ENCODE measurements at regions not wholly inside any gene's neighbourhood (a gene's known extent, or its start where the extent isn't known, plus 50 kb on each side); places are given as distances from the start of the nearest gene placed in this dataset.

GRCh38 chr18:34550902-34551301, 159.2 kb upstream of the DTNA start:
- H3K36me3 ChIP-seq (ENCODE audit: control insufficient read depth, insufficient read depth, low read length) = no peaks in the 10 kb centered on the region
- Mint-ChIP-seq H3K9me3 (peaks cover 10% of the 10 kb centered on the region), H3K4me3 (no peak overlapping the region), H3K27ac (no peak overlapping the region), H3K27me3 (ENCODE audit: insufficient read depth) (no peaks in the 10 kb centered on the region), H3K4me1 (peaks cover 29% of the 10 kb centered on the region), H3K36me3 (ENCODE audit: low read depth) (peaks cover 2% of the 10 kb centered on the region)
- H3K27ac ChIP-seq (ENCODE audit: low read depth, low read length) = no peak overlapping the region
- TF ChIP-seq CTCF (conservative IDR thresholded peaks at IDR 0.05) = no peak
- WGBS, 2 experiments (ENCODE audit: insufficient coverage in 1 of 2, insufficient read length in 1 of 2) = 100% methylated on average over 1 of the region's 1 CpG
- H3K9ac ChIP-seq (ENCODE audit: extremely low read depth, low read length, poor library complexity, severe bottlenecking) = no peak overlapping the region
- DNase-seq = no peak
- H3K4me3 ChIP-seq (ENCODE audit: low read length) = no peak overlapping the region
- H3K4me1 ChIP-seq (ENCODE audit: control insufficient read depth, insufficient read depth, low read length) = no peaks in the 10 kb centered on the region
- H3K27me3 ChIP-seq (ENCODE audit: control insufficient read depth, insufficient read depth, low read length, poor library complexity, severe bottlenecking) = no peaks in the 10 kb centered on the region
- H3K9me3 ChIP-seq (ENCODE audit: control insufficient read depth, low read length) = no peaks in the 10 kb centered on the region

DNA sequence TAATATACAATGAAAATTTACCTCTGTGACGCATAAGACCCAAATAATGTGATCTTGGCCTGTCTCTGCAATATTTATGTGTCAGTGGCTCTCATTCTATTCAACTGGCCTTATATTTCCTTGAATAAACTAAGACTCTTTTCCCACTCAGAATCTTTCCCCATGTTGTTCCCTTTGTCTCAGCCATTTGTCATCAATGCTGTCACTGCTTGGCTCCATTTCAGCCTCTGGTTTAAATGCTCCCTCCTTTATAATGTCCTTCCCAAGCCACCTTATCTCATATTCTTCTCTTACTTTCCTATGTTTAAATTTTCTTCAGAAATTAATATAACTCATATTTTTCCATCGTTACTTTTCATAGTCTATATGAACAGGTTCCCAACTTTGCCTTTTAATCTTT, 158.3 kb upstream of the DTNA start:
- H3K27me3 Mint-ChIP-seq (ENCODE audit: insufficient read depth) = no peaks in the 10 kb centered on the region
- peaks cover 12% of the 10 kb centered on the region for H3K9me3 Mint-ChIP-seq
- H3K4me1 Mint-ChIP-seq = peaks cover 29% of the 10 kb centered on the region
- Histone ChIP-seq H3K27ac (ENCODE audit: low read depth, low read length) (no peak overlapping the region), H3K27me3 (ENCODE audit: control insufficient read depth, insufficient read depth, low read length, poor library complexity, severe bottlenecking) (no peaks in the 10 kb centered on the region), H3K4me3 (ENCODE audit: low read length) (no peak overlapping the region), H3K9me3 (ENCODE audit: control insufficient read depth, low read length) (no peaks in the 10 kb centered on the region), H3K36me3 (ENCODE audit: control insufficient read depth, insufficient read depth, low read length) (no peaks in the 10 kb centered on the region), H3K4me1 (ENCODE audit: control insufficient read depth, insufficient read depth, low read length) (no peaks in the 10 kb centered on the region), H3K9ac (ENCODE audit: extremely low read depth, low read length, poor library complexity, severe bottlenecking) (no peak overlapping the region)
- WGBS, 2 experiments (ENCODE audit: insufficient coverage in 1 of 2, insufficient read length in 1 of 2) = 91 to 100% methylated on average over 1 to 2 of the region's 2 CpGs
- peaks cover 2% of the 10 kb centered on the region for H3K36me3 Mint-ChIP-seq (ENCODE audit: low read depth)
- no peak overlapping the region for H3K27ac Mint-ChIP-seq
- DNase-seq = no peak
- no peak for TF ChIP-seq CTCF (conservative IDR thresholded peaks at IDR 0.05)
- H3K4me3 Mint-ChIP-seq = no peak overlapping the region

GRCh38 chr18:34562252-34562870, 147.7 kb upstream of the DTNA start:
- peaks cover 10% of the 10 kb centered on the region for H3K9me3 Mint-ChIP-seq
- no peak for TF ChIP-seq CTCF (conservative IDR thresholded peaks at IDR 0.05)
- Histone ChIP-seq H3K4me1 (ENCODE audit: control insufficient read depth, insufficient read depth, low read length) (no peaks in the 10 kb centered on the region), H3K27ac (ENCODE audit: low read depth, low read length) (no peak overlapping the region), H3K36me3 (ENCODE audit: control insufficient read depth, insufficient read depth, low read length) (no peaks in the 10 kb centered on the region), H3K4me3 (ENCODE audit: low read length) (no peak overlapping the region), H3K9ac (ENCODE audit: extremely low read depth, low read length, poor library complexity, severe bottlenecking) (no peak overlapping the region), H3K27me3 (ENCODE audit: control insufficient read depth, insufficient read depth, low read length, poor library complexity, severe bottlenecking) (no peaks in the 10 kb centered on the region), H3K9me3 (ENCODE audit: control insufficient read depth, low read length) (peaks cover 11% of the 10 kb centered on the region)
- peaks cover 10% of the 10 kb centered on the region for H3K4me1 Mint-ChIP-seq
- H3K36me3 Mint-ChIP-seq (ENCODE audit: low read depth) = peaks cover 8% of the 10 kb centered on the region
- H3K27me3 Mint-ChIP-seq (ENCODE audit: insufficient read depth) = no peaks in the 10 kb centered on the region
- no peak for DNase-seq
- WGBS, 2 experiments (ENCODE audit: insufficient coverage in 1 of 2, insufficient read length in 1 of 2) = 80 to 94% methylated on average over 3 to 6 of the region's 6 CpGs
- H3K27ac Mint-ChIP-seq = no peak overlapping the region
- H3K4me3 Mint-ChIP-seq = no peak overlapping the region
